Effector memory CD8-positive, alpha-beta T cell (primary cell): ENCODE measurements at regions not wholly inside any gene's neighbourhood (a gene's known extent, or its start where the extent isn't known, plus 50 kb on each side); places are given as distances from the start of the nearest gene placed in this dataset.
"Not testable (repeated sequence)": the region's sequence is repeated elsewhere in the genome, so short reads cannot be mapped to it uniquely, and the experiment has no call there.

ENCODE experiments used
- ATAC-seq: fragments of 150-1000 bp; cut with Tn5 transposase; replicated peaks from 2 replicates; pipeline ENCODE4 v1.10.0; 2021; ENCODE audit warnings: mild to moderate bottlenecking, moderate library complexity
- DNase-seq, 3 experiments: peaks; one replicate each; pipeline ENCODE4 v3.0.0; 2021
- H3K27ac Mint-ChIP-seq, 2 donors: one replicate each; pipeline ENCODE4 v1.8.0; 2022; ENCODE audit warnings: mild to moderate bottlenecking in 2 of 2, mixed read lengths in 2 of 2, moderate library complexity in 2 of 2
- H3K27me3 Mint-ChIP-seq, 2 donors: one replicate each; pipeline ENCODE4 v1.8.0; 2022; ENCODE audit warnings: mixed read lengths in 2 of 2
- H3K36me3 Mint-ChIP-seq: one replicate; pipeline ENCODE4 v1.8.0; 2022; ENCODE audit warnings: mild to moderate bottlenecking, moderate library complexity, mixed read lengths; ENCODE audit not compliant: insufficient read depth
- H3K4me1 Mint-ChIP-seq, 2 donors: one replicate each; pipeline ENCODE4 v1.8.0; 2022; ENCODE audit warnings: low read depth in 2 of 2, mixed read lengths in 2 of 2
- H3K4me3 Mint-ChIP-seq, 2 donors: one replicate each; pipeline ENCODE4 v1.8.0; 2022; ENCODE audit warnings: mild to moderate bottlenecking in 2 of 2, mixed read lengths in 2 of 2, moderate library complexity in 2 of 2
- H3K9me3 Mint-ChIP-seq, 2 donors: one replicate each; pipeline ENCODE4 v1.8.0; 2022; ENCODE audit warnings: mixed read lengths in 2 of 2

DNA sequence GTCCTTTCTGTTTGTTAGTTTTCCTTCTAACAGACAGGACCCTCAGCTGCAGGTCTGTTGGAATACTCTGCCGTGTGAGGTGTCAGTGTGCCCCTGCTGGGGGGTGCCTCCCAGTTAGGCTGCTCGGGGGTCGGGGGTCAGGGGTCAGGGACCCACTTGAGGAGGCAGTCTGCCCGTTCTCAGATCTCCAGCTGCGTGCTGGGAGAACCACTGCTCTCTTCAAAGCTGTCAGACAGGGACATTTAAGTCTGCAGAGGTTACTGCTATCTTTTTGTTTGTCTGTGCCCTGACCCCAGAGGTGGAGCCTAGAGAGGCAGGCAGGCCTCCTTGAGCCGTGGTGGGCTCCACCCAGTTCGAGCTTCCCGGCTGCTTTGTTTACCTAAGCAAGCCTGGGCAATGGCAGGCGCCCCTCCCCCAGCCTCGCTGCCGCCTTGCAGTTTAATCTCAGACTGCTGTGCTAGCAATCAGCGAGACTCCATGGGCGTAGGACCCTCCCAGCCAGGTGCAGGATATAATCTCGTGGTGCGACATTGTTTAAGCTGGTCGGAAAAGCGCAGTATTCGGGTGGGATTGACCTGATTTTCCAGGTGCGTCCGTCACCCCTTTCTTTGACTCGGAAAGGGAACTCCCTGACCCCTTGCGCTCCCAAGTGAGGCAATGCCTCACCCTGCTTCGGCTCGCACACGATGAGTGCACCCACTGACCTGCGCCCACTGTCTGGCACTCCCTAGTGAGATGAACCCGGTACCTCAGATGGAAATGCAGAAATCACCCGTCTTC, 2002.0 kb upstream of the CDH6 start:
- not testable (repeated sequence) for H3K36me3 Mint-ChIP-seq, H3K9me3 Mint-ChIP-seq, H3K27me3 Mint-ChIP-seq, H3K4me3 Mint-ChIP-seq, DNase-seq, H3K4me1 Mint-ChIP-seq, H3K27ac Mint-ChIP-seq, ATAC-seq

DNA sequence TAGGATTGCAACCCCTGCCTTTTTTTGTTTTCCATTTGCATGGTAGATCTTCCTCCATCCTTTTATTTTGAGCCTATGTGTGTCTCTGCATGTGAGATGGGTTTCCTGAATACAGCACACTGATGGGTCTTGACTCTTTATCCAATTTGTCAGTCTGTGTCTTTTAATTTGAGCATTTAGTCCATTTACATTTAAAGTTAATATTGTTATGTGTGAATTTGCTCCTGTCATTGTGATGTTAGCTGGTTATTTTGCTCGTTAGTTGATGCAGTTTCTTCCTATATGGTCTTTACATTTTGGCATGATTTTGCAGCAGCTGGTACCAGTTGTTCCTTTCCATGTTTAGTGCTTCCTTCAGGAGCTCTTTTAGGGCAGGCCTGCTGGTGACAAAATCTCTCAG, 2003.1 kb upstream of the CDH6 start:
- H3K27ac Mint-ChIP-seq, H3K4me1 Mint-ChIP-seq, ATAC-seq, H3K27me3 Mint-ChIP-seq, H3K36me3 Mint-ChIP-seq, H3K4me3 Mint-ChIP-seq, H3K9me3 Mint-ChIP-seq, DNase-seq: not testable (repeated sequence)

GRCh38 chr5:29186380-29186779, 2007.1 kb upstream of the CDH6 start:
- not testable (repeated sequence) for H3K4me3 Mint-ChIP-seq, H3K4me1 Mint-ChIP-seq, H3K36me3 Mint-ChIP-seq, H3K27ac Mint-ChIP-seq, H3K27me3 Mint-ChIP-seq, DNase-seq, ATAC-seq
- H3K9me3 Mint-ChIP-seq: peaks cover 2 to 15% of the 10 kb centered on the region in 2 donors

DNA sequence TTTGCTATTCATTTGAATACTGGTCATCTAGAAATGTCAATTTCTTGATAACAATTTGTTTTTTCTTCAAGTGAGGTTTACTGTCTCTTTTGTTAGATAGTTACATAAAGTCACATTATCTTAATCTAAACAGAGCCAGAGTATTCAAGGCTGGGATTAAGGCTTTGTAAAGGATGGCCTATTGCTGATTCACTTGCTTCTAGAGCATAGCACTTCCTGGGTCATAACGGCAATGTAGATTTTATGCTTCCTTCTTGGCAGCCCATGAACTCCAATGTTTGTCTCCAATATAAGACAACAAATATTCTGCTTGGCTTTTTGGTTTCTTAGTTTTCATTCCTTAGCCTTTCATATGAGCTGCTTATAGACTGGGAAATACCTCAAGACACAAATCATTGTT, 2007.9 kb upstream of the CDH6 start:
- Mint-ChIP-seq H3K27ac (no peak overlapping the region), H3K4me1 (no peaks in the 10 kb centered on the region), H3K9me3 (peaks cover 2 to 15% of the 10 kb centered on the region in 2 donors), H3K27me3 (no peaks in the 10 kb centered on the region), H3K4me3 (no peak overlapping the region), H3K36me3 (no peaks in the 10 kb centered on the region)
- ATAC-seq (no peak), DNase-seq (no peak)

DNA sequence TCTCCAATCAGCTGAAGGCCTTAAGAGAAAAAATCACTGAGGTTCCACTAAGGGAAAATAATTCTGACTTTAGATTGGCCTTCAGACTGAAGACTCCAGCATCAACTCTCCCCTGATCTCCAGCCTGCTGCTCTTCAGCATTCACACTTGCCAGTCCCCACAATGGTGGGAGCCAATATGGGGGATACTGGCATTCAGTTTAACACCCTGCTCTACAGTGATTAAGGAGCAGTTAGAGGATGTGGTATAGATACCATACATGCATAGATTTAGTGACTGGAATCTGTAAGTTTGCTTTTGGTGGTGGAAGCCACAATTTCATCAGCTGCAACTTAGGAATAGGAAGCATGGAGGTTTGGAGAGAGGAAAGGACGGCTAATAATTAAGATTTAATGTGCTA, 2017.7 kb upstream of the CDH6 start:
- Mint-ChIP-seq H3K9me3 (peaks cover 15 to 19% of the 10 kb centered on the region in 2 donors), H3K4me3 (no peak overlapping the region), H3K27ac (no peak overlapping the region), H3K36me3 (no peaks in the 10 kb centered on the region), H3K27me3 (no peaks in the 10 kb centered on the region), H3K4me1 (no peaks in the 10 kb centered on the region)
- ATAC-seq: no peak
- no peak for DNase-seq

DNA sequence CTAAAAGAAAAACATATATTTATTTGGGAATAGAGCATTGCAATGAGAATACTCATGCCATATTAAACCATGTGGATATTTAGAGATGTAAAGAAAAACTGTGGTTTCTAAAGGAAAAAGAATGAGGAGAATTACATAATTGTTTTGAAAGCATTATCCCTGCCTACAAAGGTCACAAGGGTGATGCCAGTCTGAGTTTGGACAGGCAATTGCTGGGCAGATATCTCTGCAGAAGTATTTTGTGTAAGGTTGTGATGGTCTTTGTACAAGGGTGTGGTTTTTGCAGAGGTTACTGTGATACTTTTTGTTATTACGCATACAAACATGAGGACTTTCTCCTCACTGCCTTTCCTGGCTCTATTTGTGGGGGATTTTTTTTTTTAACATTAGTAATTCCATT, 2022.9 kb upstream of the CDH6 start:
- Mint-ChIP-seq H3K27ac (no peak overlapping the region), H3K4me3 (no peak overlapping the region), H3K9me3 (peaks cover 15 to 19% of the 10 kb centered on the region in 2 donors), H3K27me3 (no peaks in the 10 kb centered on the region), H3K36me3 (no peaks in the 10 kb centered on the region), H3K4me1 (no peaks in the 10 kb centered on the region)
- no peak for ATAC-seq
- no peak for DNase-seq

DNA sequence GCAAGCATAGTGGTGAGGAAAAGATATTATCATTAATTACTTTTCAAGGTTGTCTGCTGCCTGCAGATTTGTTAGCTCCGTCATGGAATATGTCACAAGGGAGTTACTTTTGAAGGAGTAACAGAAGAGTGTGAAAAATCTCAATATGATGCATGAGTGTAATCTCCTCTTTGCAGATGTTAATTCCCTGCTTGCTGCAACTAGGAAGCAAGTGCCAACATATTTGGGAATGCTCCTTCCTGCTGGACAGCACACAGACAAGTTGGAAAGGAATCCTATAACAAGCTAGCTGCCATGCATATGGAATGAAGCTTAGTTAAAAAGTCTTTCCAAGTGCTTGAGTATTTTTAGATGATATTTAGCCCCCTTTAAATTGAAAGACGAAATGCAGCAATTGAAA, 2023.6 kb upstream of the CDH6 start:
- no peak overlapping the region for H3K4me3 Mint-ChIP-seq
- H3K27me3 Mint-ChIP-seq: no peaks in the 10 kb centered on the region
- no peak for ATAC-seq
- H3K27ac Mint-ChIP-seq: no peak overlapping the region
- no peaks in the 10 kb centered on the region for H3K36me3 Mint-ChIP-seq
- no peak for DNase-seq
- peaks cover 15 to 16% of the 10 kb centered on the region in 2 donors for H3K9me3 Mint-ChIP-seq
- H3K4me1 Mint-ChIP-seq: no peaks in the 10 kb centered on the region

GRCh38 chr5:29162297-29162696, 2031.2 kb upstream of the CDH6 start:
- Mint-ChIP-seq H3K9me3 (peaks cover 14 to 26% of the 10 kb centered on the region in 2 donors), H3K27ac (no peak overlapping the region), H3K4me3 (no peak overlapping the region), H3K27me3 (no peaks in the 10 kb centered on the region), H3K36me3 (no peaks in the 10 kb centered on the region), H3K4me1 (no peaks in the 10 kb centered on the region)
- ATAC-seq: no peak
- no peak for DNase-seq

DNA sequence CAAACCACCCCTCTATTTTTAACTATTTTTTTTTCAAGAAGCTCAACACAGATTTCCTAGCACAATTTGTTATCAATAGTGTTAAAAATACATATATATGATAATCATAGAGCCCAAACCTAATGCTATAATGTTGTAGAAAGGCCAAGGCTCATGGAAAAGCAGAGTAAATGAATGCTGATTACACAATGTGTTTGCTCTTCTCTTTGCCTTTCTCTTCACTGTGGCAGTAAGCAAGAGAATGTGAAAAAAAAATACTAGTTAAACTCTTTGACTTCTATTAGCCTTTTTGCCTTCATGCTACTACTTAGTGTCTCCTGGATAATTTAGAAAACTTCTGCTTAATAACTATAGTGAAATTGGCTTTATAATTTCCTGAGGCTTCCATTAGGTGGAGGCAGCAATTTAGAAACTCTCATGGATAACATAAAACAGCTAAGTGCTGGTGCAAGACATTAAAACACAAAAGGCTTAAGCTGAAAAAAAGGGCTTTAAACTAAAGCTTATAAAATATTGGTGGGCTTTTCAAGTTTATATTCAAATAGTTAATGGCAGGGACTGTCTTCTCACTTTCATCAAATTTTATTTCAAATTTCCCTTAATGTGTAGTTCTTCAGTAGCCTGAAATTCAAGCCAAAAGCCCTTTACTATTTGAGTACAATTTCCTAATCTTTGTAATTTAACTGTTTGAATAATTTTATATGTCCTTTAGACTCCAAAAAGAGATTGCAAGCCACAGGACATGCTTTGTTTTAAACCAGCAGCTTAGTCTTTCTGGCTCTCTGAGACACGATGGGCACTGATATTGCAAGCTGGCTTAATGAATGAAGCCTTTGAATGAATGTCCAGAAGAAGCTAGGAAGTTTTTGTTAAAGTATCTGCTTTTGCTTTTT, 2031.8 kb upstream of the CDH6 start:
- Mint-ChIP-seq H3K9me3 (peaks cover 14 to 26% of the 10 kb centered on the region in 2 donors), H3K4me1 (no peaks in the 10 kb centered on the region), H3K4me3 (no peak overlapping the region), H3K27ac (no peak overlapping the region), H3K36me3 (no peaks in the 10 kb centered on the region), H3K27me3 (no peaks in the 10 kb centered on the region)
- ATAC-seq (no peak), DNase-seq (no peak)

- no peak for ATAC-seq
- H3K9me3 Mint-ChIP-seq: peaks cover 9 to 34% of the 10 kb centered on the region in 2 donors
Observed at GRCh38 chr5:29157975-29158374, 2035.5 kb upstream of the CDH6 start.

GRCh38 chr5:29150840-29151239, 2042.6 kb upstream of the CDH6 start:
- no peaks in the 10 kb centered on the region for H3K36me3 Mint-ChIP-seq
- no peaks in the 10 kb centered on the region for H3K4me1 Mint-ChIP-seq
- no peak for ATAC-seq
- H3K4me3 Mint-ChIP-seq: no peak overlapping the region
- H3K27me3 Mint-ChIP-seq: no peaks in the 10 kb centered on the region
- H3K27ac Mint-ChIP-seq: no peak overlapping the region
- DNase-seq: no peak
- H3K9me3 Mint-ChIP-seq: peaks cover 0 to 4% of the 10 kb centered on the region in 2 donors

More at GRCh38 chr5:29157975-29158374, 2035.5 kb upstream of the CDH6 start:
- no peaks in the 10 kb centered on the region for H3K36me3 Mint-ChIP-seq
- H3K27ac Mint-ChIP-seq: no peak overlapping the region
- no peak overlapping the region for H3K4me3 Mint-ChIP-seq
- DNase-seq: no peak
- H3K27me3 Mint-ChIP-seq: no peaks in the 10 kb centered on the region
- H3K4me1 Mint-ChIP-seq: no peaks in the 10 kb centered on the region

DNA sequence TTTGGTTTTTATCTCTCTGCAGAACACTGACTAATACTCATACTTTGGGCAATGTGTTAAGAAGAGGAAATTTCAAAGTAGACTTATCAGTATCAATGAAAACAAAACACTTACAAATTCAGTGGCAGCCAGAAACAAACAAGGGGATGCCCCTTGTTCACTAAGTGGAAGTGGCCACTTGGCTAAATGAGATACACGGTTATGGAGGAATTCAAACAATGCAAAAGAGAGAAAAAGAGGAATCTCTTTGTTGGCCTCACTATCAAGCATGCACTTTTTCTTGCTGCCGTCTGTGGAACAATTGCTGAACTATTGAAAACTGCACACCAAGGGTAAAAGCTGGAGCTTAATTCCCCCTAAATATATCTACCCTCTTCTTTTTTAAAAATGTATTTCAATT, 2044.9 kb upstream of the CDH6 start:
- Mint-ChIP-seq H3K4me3 (no peak overlapping the region), H3K9me3 (no peaks in the 10 kb centered on the region)
- no peak for ATAC-seq

DNA sequence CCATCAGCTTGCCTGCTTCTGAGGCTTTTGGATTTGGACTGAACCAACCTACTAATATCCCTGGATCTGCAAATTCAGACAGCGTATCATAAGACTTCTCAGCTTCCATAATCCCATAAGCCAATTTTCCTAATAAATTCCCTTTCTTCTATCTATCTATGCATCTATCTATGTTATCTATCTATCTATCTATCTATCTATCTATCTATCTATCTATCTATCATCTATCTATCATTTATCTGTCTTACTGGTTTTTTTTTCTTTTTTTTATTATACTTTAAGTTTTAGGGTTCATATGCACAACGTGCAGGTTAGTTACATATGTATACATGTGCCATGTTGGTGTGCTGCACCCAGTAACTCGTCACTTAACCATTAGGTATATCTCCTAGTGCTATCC, 2045.4 kb upstream of the CDH6 start:
- Mint-ChIP-seq H3K9me3 (no peaks in the 10 kb centered on the region), H3K4me3 (no peak overlapping the region), H3K27me3 (no peaks in the 10 kb centered on the region), H3K4me1 (no peaks in the 10 kb centered on the region), H3K36me3 (no peaks in the 10 kb centered on the region), H3K27ac (no peak overlapping the region)
- DNase-seq (no peak), ATAC-seq (no peak)

More for the DNA sequence above, 2044.9 kb upstream of the CDH6 start:
- Mint-ChIP-seq H3K27ac (no peak overlapping the region), H3K4me1 (no peaks in the 10 kb centered on the region), H3K36me3 (no peaks in the 10 kb centered on the region), H3K27me3 (no peaks in the 10 kb centered on the region)
- no peak for DNase-seq

- Mint-ChIP-seq H3K27ac (no peak overlapping the region), H3K9me3 (no peaks in the 10 kb centered on the region), H3K36me3 (no peaks in the 10 kb centered on the region), H3K4me1 (no peaks in the 10 kb centered on the region), H3K4me3 (no peak overlapping the region), H3K27me3 (no peaks in the 10 kb centered on the region)
- no peak for DNase-seq
- ATAC-seq: no peak
Observed at GRCh38 chr5:29143266-29143665, 2050.2 kb upstream of the CDH6 start.
